Left lung (tissue), 4 donors: ENCODE measurements at regions not wholly inside any gene's neighbourhood (a gene's known extent, or its start where the extent isn't known, plus 50 kb on each side); places are given as distances from the start of the nearest gene placed in this dataset.
"Not testable (repeated sequence)": the region's sequence is repeated elsewhere in the genome, so short reads cannot be mapped to it uniquely, and the experiment has no call there.

ENCODE experiments used
- ATAC-seq: fragments of 200-7000 bp; cut with Tn5 transposase; one replicate; pipeline ENCODE4 v1.9.1; 2020; ENCODE audit warnings: moderate library complexity
- DNase-seq, 4 donors: peaks; one replicate each; pipeline ENCODE4 v3.0.0-alpha.2; 2013 to 2020
- H3K27ac ChIP-seq, 2 donors: fragments of 200-600 bp; sonication (generic) in 1 of 2; one replicate each; pipeline versions ENCODE4 v1.5.0 to v1.8.0; 2020 to 2021
- H3K27me3 ChIP-seq, 2 donors: fragments of 200-600 bp; sonication (generic) in 1 of 2; one replicate each; pipeline versions ENCODE4 v1.5.0 to v1.8.0; 2020 to 2021
- H3K36me3 ChIP-seq, 2 donors: fragments of 200-600 bp; sonication (generic) in 1 of 2; one replicate each; pipeline versions ENCODE4 v1.5.0 to v1.8.0; 2020 to 2021
- H3K4me1 ChIP-seq, 2 donors: fragments of 200-600 bp; one replicate each; pipeline ENCODE4 v1.8.0; 2021
- H3K4me3 ChIP-seq, 2 donors: fragments of 200-600 bp; sonication (generic) in 1 of 2; one replicate each; pipeline versions ENCODE4 v1.5.0 to v1.8.0; 2020 to 2021; ENCODE audit warnings: mild to moderate bottlenecking in 1 of 2
- H3K9me3 ChIP-seq, 2 donors: fragments of 200-600 bp; sonication (generic) in 1 of 2; one replicate each; pipeline versions ENCODE4 v1.5.0 to v1.8.0; 2020 to 2021
- intact Hi-C, 2 donors: fragments of 100-400 bp; cut with DNase I; formaldehyde crosslinking; loops; one replicate each; pipeline versions ENCODE4 v1.11.2 to v1.14.2; 2022
- TF ChIP-seq, protein P1 (sequence below), 2 donors: fragments of 200-600 bp; sonication (generic) in 1 of 2; IDR thresholded peaks; one replicate each; pipeline versions ENCODE4 v1.5.0 to v1.8.0; 2021; ENCODE audit warnings: antibody characterized with exemption in 2 of 2
- donor health status: DM: no; HTN: yes; CAD: no.
- donor health status: DM: no; HTN: no; CAD: no.

DNA sequence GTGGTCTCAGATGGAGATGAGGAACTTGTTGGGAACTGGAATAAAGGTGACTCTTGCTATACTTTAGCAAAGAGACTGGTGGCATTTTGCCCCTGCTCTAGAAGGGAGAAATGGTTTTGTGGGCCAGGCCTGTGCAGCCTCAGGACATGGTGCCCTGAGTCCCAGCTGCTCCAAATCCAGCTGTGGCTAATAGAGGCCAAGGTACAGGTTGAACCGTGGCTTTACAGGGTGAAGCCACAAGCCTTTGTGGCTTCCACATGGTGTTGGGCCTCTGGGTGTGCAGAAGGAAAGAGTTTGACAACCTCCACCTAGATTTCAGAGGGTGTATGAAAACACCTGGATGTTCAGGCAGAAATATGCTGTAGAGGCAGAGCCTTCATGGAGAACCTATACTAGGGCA lies 586.0 kb downstream of the FLRT2 start:
- ATAC-seq (no peak), DNase-seq (no peak)
- Histone ChIP-seq H3K9me3 (peaks cover 0 to 26% of the 10 kb centered on the region in 2 donors), H3K36me3 (no peaks in the 10 kb centered on the region), H3K27ac (no peak overlapping the region), H3K4me1 (no peaks in the 10 kb centered on the region), H3K4me3 (no peak overlapping the region), H3K27me3 (no peaks in the 10 kb centered on the region)
- TF ChIP-seq, protein P1, sequence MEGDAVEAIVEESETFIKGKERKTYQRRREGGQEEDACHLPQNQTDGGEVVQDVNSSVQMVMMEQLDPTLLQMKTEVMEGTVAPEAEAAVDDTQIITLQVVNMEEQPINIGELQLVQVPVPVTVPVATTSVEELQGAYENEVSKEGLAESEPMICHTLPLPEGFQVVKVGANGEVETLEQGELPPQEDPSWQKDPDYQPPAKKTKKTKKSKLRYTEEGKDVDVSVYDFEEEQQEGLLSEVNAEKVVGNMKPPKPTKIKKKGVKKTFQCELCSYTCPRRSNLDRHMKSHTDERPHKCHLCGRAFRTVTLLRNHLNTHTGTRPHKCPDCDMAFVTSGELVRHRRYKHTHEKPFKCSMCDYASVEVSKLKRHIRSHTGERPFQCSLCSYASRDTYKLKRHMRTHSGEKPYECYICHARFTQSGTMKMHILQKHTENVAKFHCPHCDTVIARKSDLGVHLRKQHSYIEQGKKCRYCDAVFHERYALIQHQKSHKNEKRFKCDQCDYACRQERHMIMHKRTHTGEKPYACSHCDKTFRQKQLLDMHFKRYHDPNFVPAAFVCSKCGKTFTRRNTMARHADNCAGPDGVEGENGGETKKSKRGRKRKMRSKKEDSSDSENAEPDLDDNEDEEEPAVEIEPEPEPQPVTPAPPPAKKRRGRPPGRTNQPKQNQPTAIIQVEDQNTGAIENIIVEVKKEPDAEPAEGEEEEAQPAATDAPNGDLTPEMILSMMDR (IDR thresholded peaks at IDR 0.05), result no peak
- intact Hi-C loops, result no loop called here

- H3K27me3 ChIP-seq, H3K4me3 ChIP-seq, H3K27ac ChIP-seq, H3K4me1 ChIP-seq, H3K9me3 ChIP-seq, intact Hi-C loops, H3K36me3 ChIP-seq, ATAC-seq: not testable (repeated sequence)
- peak in 1 of 4 donors; percentile 53 for DNase-seq
Measured at GRCh38 chr14:86110871-86111270, 580.9 kb downstream of the FLRT2 start.

- intact Hi-C loops, result no loop called here
- H3K4me3 ChIP-seq, result no peak overlapping the region
- H3K4me1 ChIP-seq, result no peaks in the 10 kb centered on the region
- no peaks in the 10 kb centered on the region for H3K36me3 ChIP-seq
- peaks cover 0 to 9% of the 10 kb centered on the region in 2 donors for H3K9me3 ChIP-seq
- ATAC-seq (no peak), DNase-seq (peak in 2 of 4 donors; percentile 15 to 21)
- TF ChIP-seq, protein P1 (IDR thresholded peaks at IDR 0.05), result no peak
- no peak overlapping the region for H3K27ac ChIP-seq
- H3K27me3 ChIP-seq, result no peaks in the 10 kb centered on the region
Measured at GRCh38 chr14:86104691-86105265, 574.8 kb downstream of the FLRT2 start.

- Histone ChIP-seq H3K4me1 (no peaks in the 10 kb centered on the region), H3K27me3 (no peaks in the 10 kb centered on the region), H3K36me3 (no peaks in the 10 kb centered on the region), H3K4me3 (no peak overlapping the region), H3K27ac (no peak overlapping the region), H3K9me3 (peaks cover 0 to 4% of the 10 kb centered on the region in 2 donors)
- intact Hi-C loops, result no loop called here
- TF ChIP-seq, protein P1 (IDR thresholded peaks at IDR 0.05), result no peak
- ATAC-seq, result no peak
- DNase-seq, result no peak
Measured at GRCh38 chr14:86094512-86094911, 564.6 kb downstream of the FLRT2 start.

- DNase-seq (no peak), ATAC-seq (no peak)
- Histone ChIP-seq H3K4me1 (no peaks in the 10 kb centered on the region), H3K9me3 (peaks cover 0 to 4% of the 10 kb centered on the region in 2 donors), H3K27ac (no peak overlapping the region), H3K4me3 (no peak overlapping the region), H3K27me3 (no peaks in the 10 kb centered on the region), H3K36me3 (no peaks in the 10 kb centered on the region)
- TF ChIP-seq, protein P1 (IDR thresholded peaks at IDR 0.05), result no peak
- intact Hi-C loops, result no loop called here
Measured at GRCh38 chr14:86091811-86092210, 561.9 kb downstream of the FLRT2 start.

DNA sequence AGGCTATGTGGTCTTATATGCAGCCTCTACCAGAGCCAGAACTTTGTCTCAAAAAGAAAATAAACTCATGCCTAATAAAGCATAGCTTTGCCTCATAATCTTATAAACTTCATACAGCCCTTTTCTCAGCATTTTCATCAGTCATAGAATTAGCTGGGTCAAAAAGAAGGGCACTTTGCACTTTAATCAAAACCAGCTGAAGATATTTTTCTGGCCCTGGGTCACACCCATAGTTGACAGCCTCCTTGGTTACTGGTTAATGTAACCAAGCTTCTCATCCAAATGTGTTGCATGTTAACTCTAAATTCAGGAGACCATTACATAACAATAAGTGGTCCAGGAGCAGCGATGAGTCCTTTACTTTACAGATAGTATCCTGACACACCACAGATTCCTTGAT lies 558.2 kb downstream of the FLRT2 start:
- Histone ChIP-seq H3K27me3 (no peaks in the 10 kb centered on the region), H3K4me1 (no peaks in the 10 kb centered on the region), H3K27ac (no peak overlapping the region), H3K9me3 (no peaks in the 10 kb centered on the region), H3K4me3 (no peak overlapping the region), H3K36me3 (no peaks in the 10 kb centered on the region)
- DNase-seq (no peak), ATAC-seq (no peak)
- intact Hi-C loops, result no loop called here
- TF ChIP-seq, protein P1 (IDR thresholded peaks at IDR 0.05), result no peak
